ENCODE measurements at regions not wholly inside any gene's neighbourhood (a gene's known extent, or its start where the extent isn't known, plus 50 kb on each side); places are given as distances from the start of the nearest gene placed in this dataset.
A peak's percentile ranks its signal among the peaks of the same experiment; 100 is the strongest.
"Not testable (repeated sequence)": the region's sequence is repeated elsewhere in the genome, so short reads cannot be mapped to it uniquely, and the experiment has no call there.

GRCh38 chr2:72003796-72004195 is 143.9 kb downstream of the CYP26B1 start:
- no peak for DNase-seq

GRCh38 chr2:72003124-72003523 is 144.5 kb downstream of the CYP26B1 start:
- no peak for DNase-seq

- DNase-seq = no peak
Observed at GRCh38 chr2:72001937-72002690, 145.5 kb downstream of the CYP26B1 start.

- no peak for DNase-seq
Observed at GRCh38 chr2:72000110-72000509, 147.6 kb downstream of the CYP26B1 start.

GRCh38 chr2:71999580-71999979 is 148.1 kb downstream of the CYP26B1 start:
- no peak for DNase-seq

GRCh38 chr2:71997843-71998242 is 149.8 kb downstream of the CYP26B1 start:
- no peak for DNase-seq

GRCh38 chr2:71995067-71995665 is 152.5 kb downstream of the CYP26B1 start:
- DNase-seq = peak; percentile 65

- DNase-seq = no peak
Observed at GRCh38 chr2:71992036-71992435, 155.6 kb downstream of the CYP26B1 start.

- no peak for DNase-seq
Observed at GRCh38 chr2:71991397-71991796, 156.3 kb downstream of the CYP26B1 start.

- no peak for DNase-seq
Observed at GRCh38 chr2:71990826-71991225, 156.8 kb downstream of the CYP26B1 start.

GRCh38 chr2:71990122-71990521 is 157.5 kb downstream of the CYP26B1 start:
- no peak for DNase-seq

- DNase-seq = no peak
Observed at GRCh38 chr2:71989671-71990070, 158.0 kb downstream of the CYP26B1 start.

- DNase-seq = no peak
Observed at GRCh38 chr2:71988170-71988569, 159.5 kb downstream of the CYP26B1 start.

- DNase-seq = no peak
Observed at GRCh38 chr2:71976685-71977084, 171.0 kb downstream of the CYP26B1 start.

GRCh38 chr2:71974846-71975245 is 172.8 kb downstream of the CYP26B1 start:
- DNase-seq = no peak

GRCh38 chr2:71971493-71971892 is 176.2 kb downstream of the CYP26B1 start:
- no peak for DNase-seq

GRCh38 chr2:71965530-71965929 is 182.1 kb downstream of the CYP26B1 start:
- DNase-seq = no peak

GRCh38 chr2:71962911-71963694 is 184.6 kb downstream of the CYP26B1 start:
- no peak for DNase-seq

- no peak for DNase-seq
Observed at GRCh38 chr2:71962350-71962749, 185.3 kb downstream of the CYP26B1 start.

- DNase-seq = no peak
Observed at GRCh38 chr2:71961289-71962027, 186.2 kb downstream of the CYP26B1 start.

- DNase-seq = no peak
Observed at GRCh38 chr2:71959494-71959893, 188.2 kb downstream of the CYP26B1 start.

GRCh38 chr2:71958426-71958825 is 189.2 kb downstream of the CYP26B1 start:
- DNase-seq = not testable (repeated sequence)

GRCh38 chr2:71952572-71953188 is 195.0 kb downstream of the CYP26B1 start:
- DNase-seq = no peak
